Fibroblast of pulmonary artery (primary cell): ENCODE measurements at regions not wholly inside any gene's neighbourhood (a gene's known extent, or its start where the extent isn't known, plus 50 kb on each side); places are given as distances from the start of the nearest gene placed in this dataset.

ENCODE experiments used
- DNase-seq: peaks from one replicate; pipeline ENCODE4 v3.0.0-alpha.2; 2010; ENCODE audit warnings: low read depth
- H3K4me3 ChIP-seq: replicated peaks from 2 replicates; pipeline ENCODE4 v1.5.1; 2011; ENCODE audit warnings: low read depth, mild to moderate bottlenecking, control low read depth, low read length, moderate library complexity
- TF ChIP-seq, protein P1 (sequence below): IDR thresholded peaks from 2 replicates; pipeline ENCODE4 v1.5.1; 2011; ENCODE audit warnings: mild to moderate bottlenecking, control low read depth, low read length, inconsistent platforms; ENCODE audit errors: missing control alignments

DNA sequence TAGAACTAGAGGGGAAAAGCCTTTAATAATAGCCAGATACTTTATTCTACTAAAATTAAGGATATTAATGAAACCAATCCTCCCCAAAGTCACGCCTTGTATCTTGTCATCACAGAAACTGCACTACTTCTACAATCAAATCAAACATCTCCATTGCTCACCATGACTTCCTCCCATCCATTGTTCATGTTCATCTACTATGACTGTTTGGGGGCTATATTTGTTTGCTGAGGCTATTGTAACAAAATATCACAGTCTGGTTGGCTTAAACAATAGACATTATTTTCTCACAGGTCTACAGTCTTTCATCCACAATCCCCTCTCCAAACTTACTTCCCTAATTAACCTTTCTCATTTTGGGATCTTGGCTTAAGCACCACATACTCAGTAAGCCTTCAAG is 193.6 kb upstream of the FSCB start:
- no peak for DNase-seq
- TF ChIP-seq, protein P1, sequence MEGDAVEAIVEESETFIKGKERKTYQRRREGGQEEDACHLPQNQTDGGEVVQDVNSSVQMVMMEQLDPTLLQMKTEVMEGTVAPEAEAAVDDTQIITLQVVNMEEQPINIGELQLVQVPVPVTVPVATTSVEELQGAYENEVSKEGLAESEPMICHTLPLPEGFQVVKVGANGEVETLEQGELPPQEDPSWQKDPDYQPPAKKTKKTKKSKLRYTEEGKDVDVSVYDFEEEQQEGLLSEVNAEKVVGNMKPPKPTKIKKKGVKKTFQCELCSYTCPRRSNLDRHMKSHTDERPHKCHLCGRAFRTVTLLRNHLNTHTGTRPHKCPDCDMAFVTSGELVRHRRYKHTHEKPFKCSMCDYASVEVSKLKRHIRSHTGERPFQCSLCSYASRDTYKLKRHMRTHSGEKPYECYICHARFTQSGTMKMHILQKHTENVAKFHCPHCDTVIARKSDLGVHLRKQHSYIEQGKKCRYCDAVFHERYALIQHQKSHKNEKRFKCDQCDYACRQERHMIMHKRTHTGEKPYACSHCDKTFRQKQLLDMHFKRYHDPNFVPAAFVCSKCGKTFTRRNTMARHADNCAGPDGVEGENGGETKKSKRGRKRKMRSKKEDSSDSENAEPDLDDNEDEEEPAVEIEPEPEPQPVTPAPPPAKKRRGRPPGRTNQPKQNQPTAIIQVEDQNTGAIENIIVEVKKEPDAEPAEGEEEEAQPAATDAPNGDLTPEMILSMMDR = no peak
- H3K4me3 ChIP-seq = no peak overlapping the region

DNA sequence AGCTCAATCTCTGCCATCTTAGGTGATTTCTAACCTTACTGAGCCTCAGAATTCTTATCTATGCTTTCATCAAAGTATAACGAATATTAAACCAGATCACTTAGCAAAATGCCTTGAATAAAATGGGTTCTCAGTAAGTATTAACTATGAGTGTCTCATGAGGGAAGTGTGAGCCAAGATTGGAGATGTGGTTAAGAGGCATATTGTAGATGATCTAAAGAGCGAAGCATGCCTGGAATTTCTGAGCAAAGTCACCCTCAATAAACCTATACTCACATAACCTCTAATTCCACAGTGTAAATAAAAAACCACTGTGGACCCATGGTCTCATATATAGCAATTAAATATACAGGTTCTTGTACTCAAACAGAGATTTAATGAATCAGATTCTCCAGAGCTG is 193.1 kb upstream of the FSCB start:
- DNase-seq = peak; percentile 47
- TF ChIP-seq, protein P1 = no peak
- no peak overlapping the region for H3K4me3 ChIP-seq

DNA sequence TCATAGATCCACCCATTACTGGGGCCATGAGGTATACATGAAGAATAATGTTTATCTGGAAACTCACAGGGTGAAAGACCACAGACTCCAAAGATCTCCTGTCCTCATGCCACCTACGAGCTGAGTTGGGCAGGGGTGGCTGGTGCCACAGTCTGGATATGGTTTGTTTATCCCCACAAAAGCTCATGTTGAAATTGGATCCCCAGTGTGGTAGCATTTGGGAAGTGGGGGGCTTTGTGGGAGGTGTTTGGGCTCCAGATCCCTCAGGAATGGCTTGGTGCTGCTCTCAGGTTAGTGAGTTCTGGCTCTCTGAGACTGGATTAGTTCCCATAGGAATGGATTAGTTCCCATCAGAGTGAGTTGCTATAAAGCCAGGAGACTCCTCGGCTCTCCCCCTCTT is 192.3 kb upstream of the FSCB start:
- TF ChIP-seq, protein P1 = no peak
- DNase-seq = no peak
- H3K4me3 ChIP-seq = no peak overlapping the region

- no peak overlapping the region for H3K4me3 ChIP-seq
- no peak for DNase-seq
- TF ChIP-seq, protein P1 = no peak
Observed at GRCh38 chr14:44669496-44669895, 162.4 kb upstream of the FSCB start.

- no peak overlapping the region for H3K4me3 ChIP-seq
- TF ChIP-seq, protein P1 = no peak
- no peak for DNase-seq
Observed at GRCh38 chr14:44663136-44663535, 156.1 kb upstream of the FSCB start.

DNA sequence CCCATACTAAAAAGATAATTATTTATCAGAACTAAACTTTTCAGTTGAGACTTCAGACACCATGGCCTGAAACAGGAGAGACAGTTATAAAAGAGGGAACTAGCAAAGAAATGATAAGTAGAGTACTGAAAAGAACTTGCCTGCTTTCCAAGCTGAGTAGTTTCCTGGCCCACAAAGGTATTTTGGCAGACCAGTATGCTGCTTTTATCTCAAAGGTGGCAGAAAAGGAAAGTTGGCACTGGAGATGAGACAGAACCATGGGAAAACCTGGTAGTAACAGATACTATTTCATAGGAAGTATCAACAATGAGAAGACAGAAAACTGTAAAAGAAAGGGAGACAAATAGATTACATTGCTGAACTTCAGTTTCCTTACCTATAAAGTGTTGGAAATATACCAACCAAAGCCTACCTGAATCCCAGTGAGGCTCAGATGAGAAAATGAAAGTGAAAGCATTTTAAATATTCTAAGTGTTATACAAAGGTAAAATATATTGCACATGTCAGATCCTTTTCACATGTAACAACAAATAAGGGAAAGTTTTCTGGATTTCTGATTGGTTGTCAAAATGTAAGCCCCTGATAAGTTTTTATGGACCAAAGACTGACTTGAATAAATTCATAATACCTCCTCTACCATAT is 155.3 kb upstream of the FSCB start:
- TF ChIP-seq, protein P1 = no peak
- no peak overlapping the region for H3K4me3 ChIP-seq
- no peak for DNase-seq

- H3K4me3 ChIP-seq = no peak overlapping the region
- TF ChIP-seq, protein P1 = no peak
- DNase-seq = no peak
Observed at GRCh38 chr14:44658389-44658696, 151.3 kb upstream of the FSCB start.
